ENCODE measurements at regions not wholly inside any gene's neighbourhood (a gene's known extent, or its start where the extent isn't known, plus 50 kb on each side); places are given as distances from the start of the nearest gene placed in this dataset.

DNA sequence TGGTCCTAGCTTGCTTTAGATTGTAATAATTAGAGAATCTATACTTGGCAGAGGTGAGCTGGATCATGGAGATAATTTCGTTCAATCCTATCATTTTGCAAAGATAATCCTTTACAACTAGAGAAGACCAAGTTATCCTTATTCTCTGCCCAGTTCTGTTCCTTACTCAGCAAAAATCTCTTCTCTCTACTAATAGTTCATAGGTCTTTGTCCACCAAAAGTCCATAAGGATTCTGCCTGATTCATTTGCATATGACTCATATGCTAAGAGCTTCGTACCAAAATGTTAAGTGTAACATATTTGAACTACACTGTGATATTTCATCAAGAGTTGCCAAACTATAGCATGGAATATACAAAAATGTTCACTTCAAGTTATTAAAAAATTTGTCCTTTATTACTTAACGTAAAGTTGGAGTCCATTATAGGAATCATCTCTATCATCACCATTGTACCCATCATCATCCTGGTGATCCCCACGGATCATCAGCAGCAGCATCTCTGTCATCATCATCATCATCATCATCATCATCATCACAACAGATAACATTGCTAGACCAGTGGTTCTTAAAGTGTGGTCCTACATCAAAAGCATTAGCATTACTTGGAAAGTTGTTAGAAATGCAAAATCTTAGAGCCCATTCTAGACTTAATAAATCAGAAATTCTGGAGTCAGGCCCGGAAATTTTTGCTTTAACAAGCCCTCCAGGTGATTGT, 463.0 kb downstream of the DHX35 start:
- H3K4me1 ChIP-seq (ENCODE audit: insufficient read depth, low read length) = no peaks in the 10 kb centered on the region
- ChIA-PET POLR2A (no interaction called here), CTCF (no interaction called here)
- no peak overlapping the region for H3K4me3 Mint-ChIP-seq
- DNase-seq (no peak), ATAC-seq (ENCODE audit: poor library complexity) (no peak)
- H3K27ac Mint-ChIP-seq = no peak overlapping the region
- H3K36me3 ChIP-seq (ENCODE audit: insufficient read depth, low read length) = no peaks in the 10 kb centered on the region
- no peaks in the 10 kb centered on the region for H3K4me1 Mint-ChIP-seq (ENCODE audit: low read depth)
- H3K9me3 ChIP-seq (ENCODE audit: control insufficient read depth in 1 of 2, insufficient read depth in 1 of 2, low read length in 2 of 2) = no peaks in the 10 kb centered on the region
- TF ChIP-seq, protein P1, sequence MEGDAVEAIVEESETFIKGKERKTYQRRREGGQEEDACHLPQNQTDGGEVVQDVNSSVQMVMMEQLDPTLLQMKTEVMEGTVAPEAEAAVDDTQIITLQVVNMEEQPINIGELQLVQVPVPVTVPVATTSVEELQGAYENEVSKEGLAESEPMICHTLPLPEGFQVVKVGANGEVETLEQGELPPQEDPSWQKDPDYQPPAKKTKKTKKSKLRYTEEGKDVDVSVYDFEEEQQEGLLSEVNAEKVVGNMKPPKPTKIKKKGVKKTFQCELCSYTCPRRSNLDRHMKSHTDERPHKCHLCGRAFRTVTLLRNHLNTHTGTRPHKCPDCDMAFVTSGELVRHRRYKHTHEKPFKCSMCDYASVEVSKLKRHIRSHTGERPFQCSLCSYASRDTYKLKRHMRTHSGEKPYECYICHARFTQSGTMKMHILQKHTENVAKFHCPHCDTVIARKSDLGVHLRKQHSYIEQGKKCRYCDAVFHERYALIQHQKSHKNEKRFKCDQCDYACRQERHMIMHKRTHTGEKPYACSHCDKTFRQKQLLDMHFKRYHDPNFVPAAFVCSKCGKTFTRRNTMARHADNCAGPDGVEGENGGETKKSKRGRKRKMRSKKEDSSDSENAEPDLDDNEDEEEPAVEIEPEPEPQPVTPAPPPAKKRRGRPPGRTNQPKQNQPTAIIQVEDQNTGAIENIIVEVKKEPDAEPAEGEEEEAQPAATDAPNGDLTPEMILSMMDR (IDR thresholded peaks at IDR 0.05) = no peak
- H3K4me3 ChIP-seq (ENCODE audit: low read length) = no peak overlapping the region
- intact Hi-C loops (cut with DNase I, micrococcal nuclease) = no loop called here
- H3K36me3 Mint-ChIP-seq (ENCODE audit: low read depth) = no peaks in the 10 kb centered on the region
- H3K9me3 Mint-ChIP-seq = no peaks in the 10 kb centered on the region
- no peak overlapping the region for H3K27ac ChIP-seq (ENCODE audit: low read depth in 1 of 2, low read length in 2 of 2)
- peaks cover 6% of the 10 kb centered on the region for H3K27me3 Mint-ChIP-seq
- H3K27me3 ChIP-seq (ENCODE audit: control insufficient read depth in 1 of 2, insufficient read depth in 2 of 2, low read length in 2 of 2) = no peaks in the 10 kb centered on the region

DNA sequence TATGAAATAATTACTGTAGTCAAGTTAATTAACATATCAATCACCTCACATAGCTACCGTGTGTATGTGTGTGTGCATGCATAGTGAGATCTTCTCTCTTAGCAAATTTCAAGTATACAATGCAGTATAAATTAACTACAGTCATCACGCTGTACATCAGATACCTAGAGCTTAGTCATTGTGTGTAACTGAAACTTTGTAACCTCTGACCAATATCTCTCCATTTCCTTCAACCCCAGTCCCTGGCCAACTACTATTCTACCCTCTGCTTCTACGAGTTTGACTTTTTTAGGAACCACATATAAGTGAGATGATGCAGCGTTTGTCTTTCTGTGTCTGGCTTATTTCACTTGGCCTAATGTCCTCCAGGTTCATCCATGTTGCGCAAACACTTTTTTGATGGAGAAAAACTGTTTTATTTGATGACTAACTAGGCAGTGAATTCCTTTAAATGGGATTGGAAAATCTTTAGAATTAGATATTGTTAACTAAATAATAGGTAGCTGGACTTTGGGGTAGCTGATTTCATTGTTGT, 459.5 kb downstream of the DHX35 start:
- intact Hi-C loops (cut with DNase I, micrococcal nuclease) = no loop called here
- H3K36me3 Mint-ChIP-seq (ENCODE audit: low read depth) = no peaks in the 10 kb centered on the region
- peaks cover 6% of the 10 kb centered on the region for H3K27me3 Mint-ChIP-seq
- DNase-seq = no peak
- H3K27ac Mint-ChIP-seq = no peak overlapping the region
- Histone ChIP-seq H3K9me3 (ENCODE audit: control insufficient read depth in 1 of 2, insufficient read depth in 1 of 2, low read length in 2 of 2) (no peaks in the 10 kb centered on the region), H3K4me3 (ENCODE audit: low read length) (no peak overlapping the region), H3K36me3 (ENCODE audit: insufficient read depth, low read length) (no peaks in the 10 kb centered on the region), H3K27ac (ENCODE audit: low read depth in 1 of 2, low read length in 2 of 2) (no peak overlapping the region), H3K27me3 (ENCODE audit: control insufficient read depth in 1 of 2, insufficient read depth in 2 of 2, low read length in 2 of 2) (no peaks in the 10 kb centered on the region), H3K4me1 (ENCODE audit: insufficient read depth, low read length) (no peaks in the 10 kb centered on the region)
- TF ChIP-seq, protein P1 (IDR thresholded peaks at IDR 0.05) = no peak
- CTCF ChIA-PET = no interaction called here
- H3K4me3 Mint-ChIP-seq = no peak overlapping the region
- POLR2A ChIA-PET = no interaction called here
- H3K9me3 Mint-ChIP-seq = no peaks in the 10 kb centered on the region
- H3K4me1 Mint-ChIP-seq (ENCODE audit: low read depth) = no peaks in the 10 kb centered on the region
- ATAC-seq (ENCODE audit: poor library complexity) = no peak

DNA sequence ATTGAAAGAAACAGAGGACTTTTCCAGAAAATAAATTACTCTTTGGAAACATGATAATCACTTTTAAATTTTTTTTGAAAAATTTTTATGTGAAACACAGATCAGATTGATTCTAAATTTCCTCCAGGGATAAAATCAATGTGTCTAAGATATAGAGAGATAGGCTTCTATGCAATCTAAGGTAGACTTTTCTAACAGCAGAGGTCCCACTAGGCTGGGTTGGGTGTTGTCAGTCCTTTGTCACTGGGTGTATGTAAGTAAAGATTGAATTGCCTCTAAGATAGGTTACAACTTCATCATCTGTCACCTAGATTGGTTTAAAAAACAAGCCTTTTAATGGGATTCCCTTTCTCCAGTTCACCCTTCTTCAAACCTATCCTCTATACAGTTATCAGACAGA, 449.9 kb downstream of the DHX35 start:
- Mint-ChIP-seq H3K4me1 (ENCODE audit: low read depth) (no peaks in the 10 kb centered on the region), H3K9me3 (no peaks in the 10 kb centered on the region), H3K27me3 (no peaks in the 10 kb centered on the region), H3K4me3 (no peak overlapping the region), H3K27ac (no peak overlapping the region), H3K36me3 (ENCODE audit: low read depth) (no peaks in the 10 kb centered on the region)
- no peaks in the 10 kb centered on the region for H3K9me3 ChIP-seq (ENCODE audit: control insufficient read depth in 1 of 2, insufficient read depth in 1 of 2, low read length in 2 of 2)
- no peak overlapping the region for H3K4me3 ChIP-seq (ENCODE audit: low read length)
- TF ChIP-seq, protein P1 (IDR thresholded peaks at IDR 0.05) = no peak
- no peaks in the 10 kb centered on the region for H3K4me1 ChIP-seq (ENCODE audit: insufficient read depth, low read length)
- DNase-seq = no peak
- no peak overlapping the region for H3K27ac ChIP-seq (ENCODE audit: low read depth in 1 of 2, low read length in 2 of 2)
- ChIA-PET CTCF (no interaction called here), POLR2A (no interaction called here)
- no peak for ATAC-seq (ENCODE audit: poor library complexity)
- no peaks in the 10 kb centered on the region for H3K27me3 ChIP-seq (ENCODE audit: control insufficient read depth in 1 of 2, insufficient read depth in 2 of 2, low read length in 2 of 2)
- H3K36me3 ChIP-seq (ENCODE audit: insufficient read depth, low read length) = no peaks in the 10 kb centered on the region
- intact Hi-C loops (cut with DNase I, micrococcal nuclease) = no loop called here
